GM19324 (cell line): ENCODE measurements at regions not wholly inside any gene's neighbourhood (a gene's known extent, or its start where the extent isn't known, plus 50 kb on each side); places are given as distances from the start of the nearest gene placed in this dataset.
"Not testable (repeated sequence)": the region's sequence is repeated elsewhere in the genome, so short reads cannot be mapped to it uniquely, and the experiment has no call there.

Source experiments
- ATAC-seq: cut with Tn5 transposase; IDR thresholded peaks from one replicate; pipeline ENCODE4 v1.9.1; 2021; ENCODE audit warnings: mild to moderate bottlenecking, moderate library complexity; ENCODE audit not compliant: unreplicated experiment, low FRiP score

DNA sequence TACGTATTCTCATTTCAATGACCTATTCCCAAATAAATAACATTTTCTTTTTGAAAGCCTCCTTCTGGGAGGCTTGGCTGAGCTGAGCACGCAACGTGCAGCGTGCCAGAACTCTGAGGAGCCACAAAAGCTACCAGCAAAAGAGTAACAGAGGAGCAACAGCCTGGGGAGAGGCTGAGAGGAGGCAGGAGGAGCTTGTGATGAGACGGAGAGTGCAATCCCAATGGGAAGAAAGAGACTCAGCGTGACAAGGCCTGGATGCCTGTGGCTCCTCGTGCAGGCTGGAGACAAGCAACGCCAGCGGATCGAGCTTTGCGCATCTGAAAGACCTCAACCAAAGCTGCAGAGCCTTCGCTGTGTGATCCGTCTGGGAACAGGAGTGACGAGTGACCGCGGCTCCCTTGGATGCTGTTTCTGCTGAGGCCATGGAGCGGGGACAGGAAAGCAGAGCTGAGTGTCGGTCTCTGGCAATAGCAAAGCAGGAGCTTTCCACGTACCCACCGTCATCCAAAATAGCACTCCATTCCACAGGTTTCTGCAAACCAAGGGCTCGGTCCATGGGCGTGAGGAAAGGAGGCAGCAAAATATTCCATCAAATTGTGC lies 171.7 kb upstream of the PFKP start:
- ATAC-seq, result no peak

- ATAC-seq, result no peak
Observed at GRCh38 chr10:2893991-2894390, 173.4 kb upstream of the PFKP start.

DNA sequence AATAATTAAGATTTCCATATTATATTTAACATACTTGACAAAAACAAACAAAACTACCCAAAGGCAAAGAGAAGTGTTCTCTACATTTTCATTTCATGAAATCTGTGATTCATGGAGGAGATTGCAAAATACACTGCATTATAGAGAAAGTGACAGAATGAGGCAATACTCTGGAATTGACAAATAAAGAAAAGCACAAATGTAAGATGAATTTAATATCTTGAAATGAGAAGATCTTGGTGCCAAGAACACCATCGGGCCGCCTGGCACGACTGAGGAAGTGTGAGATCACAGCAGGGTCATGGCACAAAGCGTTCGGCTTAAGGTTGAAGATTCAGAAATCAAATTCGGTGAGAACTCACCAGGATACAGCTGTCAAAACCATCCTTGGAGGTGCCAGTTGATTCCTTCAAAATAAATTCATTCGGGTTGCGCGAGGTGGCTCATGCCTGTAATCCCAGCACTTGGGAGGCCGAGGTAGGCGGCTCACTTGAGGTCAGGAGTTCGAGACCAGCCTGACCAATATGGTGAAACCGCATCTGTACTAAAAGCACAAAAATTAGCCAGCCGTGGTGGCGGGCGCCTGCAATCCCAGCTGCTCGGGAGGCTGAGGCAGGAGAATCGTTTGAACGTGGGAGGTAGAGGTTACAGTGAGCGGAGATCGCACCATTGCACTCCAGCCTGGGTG lies 174.0 kb upstream of the PFKP start:
- ATAC-seq, result no peak

GRCh38 chr10:2891770-2892124 lies 175.6 kb upstream of the PFKP start:
- ATAC-seq, result no peak

DNA sequence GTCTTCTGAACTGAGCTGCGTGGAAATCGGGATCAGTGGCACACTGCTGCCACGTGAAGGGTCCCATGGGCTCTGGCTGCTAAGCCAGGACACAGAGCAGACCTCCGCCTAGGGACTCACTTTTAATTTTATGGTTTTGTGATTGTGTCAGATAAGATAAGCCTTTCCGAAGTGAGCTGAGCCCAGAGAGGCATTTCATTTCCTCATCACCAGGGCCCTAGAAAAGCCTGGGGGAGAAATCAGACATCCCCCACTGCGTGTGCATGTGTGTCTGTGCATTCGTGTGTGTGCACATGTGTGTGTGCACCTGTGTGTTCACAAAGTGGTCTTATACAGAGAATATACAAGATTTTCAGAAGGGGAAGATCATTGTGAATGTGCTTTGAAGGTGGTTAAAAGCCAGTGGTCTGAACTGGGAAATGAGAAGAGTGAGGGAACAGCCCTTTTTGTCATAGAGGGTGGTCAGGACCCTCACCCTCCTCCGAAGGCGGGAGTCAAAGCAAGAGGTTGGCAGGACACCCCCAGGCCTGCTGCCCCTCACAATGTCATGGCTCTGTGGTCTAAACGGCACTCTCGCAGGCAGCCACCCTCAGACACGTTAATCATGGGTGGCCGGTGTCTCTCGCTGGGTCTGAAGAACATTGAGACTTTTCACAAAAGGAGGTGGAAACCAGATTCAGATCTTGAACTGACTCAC lies 176.1 kb upstream of the PFKP start:
- no peak for ATAC-seq

GRCh38 chr10:2890093-2890492 lies 177.3 kb upstream of the PFKP start:
- no peak for ATAC-seq

GRCh38 chr10:2888403-2889004 lies 178.8 kb upstream of the PFKP start:
- no peak for ATAC-seq

GRCh38 chr10:2887391-2888070 lies 179.8 kb upstream of the PFKP start:
- ATAC-seq, result no peak

DNA sequence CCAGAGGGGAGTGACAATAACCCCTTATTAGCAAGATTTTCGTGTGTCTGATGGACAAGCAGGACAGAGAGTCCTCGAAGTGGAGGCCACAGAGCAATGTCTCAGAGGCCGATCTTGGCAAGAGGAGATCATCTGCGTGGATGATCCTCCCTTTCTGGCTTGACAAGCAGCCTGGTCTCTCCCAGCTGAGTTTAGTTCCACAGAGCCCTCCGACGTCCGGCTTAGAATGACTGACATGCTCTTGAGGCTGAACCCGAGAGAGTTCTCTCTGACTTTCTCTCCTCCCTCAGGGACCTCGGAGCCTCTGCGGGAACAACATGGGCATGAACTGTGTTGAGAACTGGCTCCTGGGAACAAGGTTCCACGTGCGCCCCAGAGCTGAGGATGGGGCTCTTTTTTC lies 180.7 kb upstream of the PFKP start:
- ATAC-seq, result no peak

GRCh38 chr10:2885288-2886278 lies 181.8 kb upstream of the PFKP start:
- ATAC-seq, result no peak

DNA sequence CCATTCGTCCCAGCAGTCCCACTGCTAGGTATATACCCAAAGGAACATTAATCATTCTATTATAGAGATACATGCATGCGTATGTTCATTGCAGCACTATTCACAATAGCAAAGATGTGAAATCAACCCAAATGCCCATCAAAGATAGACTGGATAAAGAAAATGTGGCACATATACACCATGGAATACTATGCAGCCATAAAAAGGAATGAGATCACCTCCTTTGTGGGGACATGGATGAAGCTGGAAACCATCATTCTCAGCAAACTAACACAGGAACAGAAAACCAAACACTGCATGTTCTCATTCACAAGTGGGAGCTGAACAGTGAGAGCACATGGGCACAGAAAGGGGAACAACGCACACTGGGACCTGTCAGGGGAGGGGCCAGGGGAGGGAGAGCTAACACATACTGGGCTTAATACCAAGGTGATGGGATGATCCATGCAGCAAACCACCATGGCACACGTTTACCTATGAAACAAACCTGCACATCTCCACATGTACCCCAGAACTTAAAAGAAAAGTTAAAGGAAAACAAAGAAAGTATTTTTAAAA lies 183.3 kb upstream of the PFKP start:
- not testable (repeated sequence) for ATAC-seq

GRCh38 chr10:2883238-2883637 lies 184.1 kb upstream of the PFKP start:
- ATAC-seq, result no peak

DNA sequence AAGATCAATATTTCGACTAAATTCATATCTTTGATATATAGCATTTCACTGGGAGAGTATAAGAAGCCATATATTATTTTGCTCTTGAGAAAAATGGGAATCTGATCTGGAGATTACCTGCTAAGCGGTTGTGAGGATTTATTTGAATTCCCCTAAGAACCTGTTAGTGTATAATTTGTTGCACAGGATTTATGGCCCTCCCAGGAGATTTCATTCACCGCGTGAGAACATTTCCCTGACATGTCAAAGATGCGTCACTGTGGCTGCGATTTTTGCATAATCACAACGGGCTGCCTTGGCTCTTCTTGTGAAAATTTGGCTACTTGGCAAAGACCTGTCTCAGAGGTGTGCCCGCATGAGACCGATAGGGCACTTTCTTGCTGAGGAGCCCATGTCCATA lies 184.7 kb upstream of the PFKP start:
- no peak for ATAC-seq

- ATAC-seq, result no peak
Observed at GRCh38 chr10:2881720-2882620, 185.4 kb upstream of the PFKP start.

- not testable (repeated sequence) for ATAC-seq
Observed at GRCh38 chr10:2880050-2880449, 187.3 kb upstream of the PFKP start.

DNA sequence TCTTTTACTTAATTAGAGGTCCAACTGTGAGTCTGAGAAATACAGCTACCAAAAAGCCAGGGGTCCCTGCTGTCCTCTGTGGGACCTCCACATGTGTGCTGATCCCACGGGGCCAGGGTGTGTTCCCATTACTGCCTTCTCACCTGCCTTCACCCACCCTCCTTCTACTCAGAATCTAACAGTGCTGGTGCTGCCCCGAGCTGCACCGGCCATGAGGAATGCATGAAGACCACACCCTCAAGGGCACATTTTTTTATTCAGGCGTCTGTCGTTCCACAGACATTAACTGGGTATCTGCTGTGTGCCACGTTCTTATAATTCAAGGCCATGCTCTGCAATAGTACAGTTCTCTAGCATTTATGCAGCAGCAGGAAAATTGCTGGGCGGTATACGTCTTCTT lies 188.5 kb upstream of the PFKP start:
- ATAC-seq, result no peak

DNA sequence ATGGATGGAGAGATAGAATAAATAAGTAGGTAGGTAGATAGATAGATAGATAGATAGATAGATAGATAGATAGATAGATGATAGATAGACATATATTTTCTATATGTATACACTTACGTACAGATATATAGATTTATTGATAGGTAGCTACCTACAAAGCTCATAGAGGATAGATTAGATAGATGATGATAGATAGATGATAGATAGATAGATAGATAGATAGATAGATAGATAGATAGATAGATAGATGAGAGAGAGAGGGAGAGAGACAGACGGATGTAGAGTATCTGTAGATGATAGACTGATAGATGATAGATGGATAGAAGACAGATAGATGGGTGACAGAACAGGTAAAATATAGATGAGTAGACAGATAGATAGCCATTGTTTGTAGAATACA lies 191.3 kb upstream of the PFKP start:
- ATAC-seq, result no peak

- no peak for ATAC-seq
Observed at GRCh38 chr10:2874963-2875362, 192.4 kb upstream of the PFKP start.

GRCh38 chr10:2873769-2874168 lies 193.6 kb upstream of the PFKP start:
- ATAC-seq, result no peak
